K562 (cell line): ENCODE measurements at regions not wholly inside any gene's neighbourhood (a gene's known extent, or its start where the extent isn't known, plus 50 kb on each side); places are given as distances from the start of the nearest gene placed in this dataset.

Experiments used
- ATAC-seq: fragments of 200-7000 bp; cut with Tn5 transposase; 3 replicates; pipeline ENCODE4 v1.9.1; 2020; ENCODE audit warnings: moderate library complexity
- BruUV-seq: library from RNA; stranded (reverse); fragments of 400-500 nt; replicated peaks from 2 replicates; lab custom pipeline; 2021; lab: Mats Ljungman, UMichigan
- CTCF ChIA-PET: fragments of 300-600 bp; formaldehyde crosslinking; extraction: SDS; loops from one replicate; lab custom pipeline; 2021; ENCODE audit warnings: low intra/inter-chr PET ratio; lab: Yijun Ruan, JAX
- POLR2A ChIA-PET: fragments of 300-600, 350-650 bp; sonication (Branson Sonifier 250); formaldehyde crosslinking; extraction: SDS; loops from one replicate; lab custom pipeline; 2021; ENCODE audit warnings: antibody characterized with exemption, inconsistent platforms; lab: Yijun Ruan, JAX
- DNase-seq, 4 experiments: peaks; one replicate each; pipeline versions ENCODE4 v3.0.0 to v3.0.0-alpha.2; 2011 to 2018; ENCODE audit warnings: low spot score in 3 of 4, mixed read lengths in 3 of 4; ENCODE audit errors: extremely low read depth in 1 of 4
- FAIRE-seq: peaks from 2 replicates; lab custom pipeline; 2011; peaks lifted over from hg19 to GRCh38; lab: Jason Lieb, UNC
- H2AFZ ChIP-seq: 2 replicates; pipeline ENCODE4 v1.6.0; 2011; ENCODE audit warnings: low read depth, low read length, control low read depth, inconsistent platforms
- H3K27ac ChIP-seq: fragments of 200-600 bp; 3 replicates; pipeline ENCODE4 v1.8.0; 2011; ENCODE audit warnings: low read depth, mild to moderate bottlenecking, control low read depth, inconsistent platforms, low read length, moderate library complexity, mixed read lengths; ENCODE audit errors: extremely low read depth
- H3K27me3 ChIP-seq, 2 experiments: fragments of 300-600 bp in 1 of 2; 2 replicates in 1 of 2; 3 replicates in 1 of 2; pipeline versions ENCODE4 v1.6.0 to v1.8.0; 2011; ENCODE audit warnings: inconsistent platforms in 2 of 2, low read length in 2 of 2, mild to moderate bottlenecking in 1 of 2, mixed read lengths in 1 of 2, moderate library complexity in 1 of 2; ENCODE audit not compliant: control insufficient read depth in 2 of 2, insufficient read depth in 2 of 2
- H3K36me3 ChIP-seq: fragments of 300-600 bp; 3 replicates; pipeline ENCODE4 v1.8.0; 2011; ENCODE audit warnings: mild to moderate bottlenecking, low read length, inconsistent platforms; ENCODE audit not compliant: control insufficient read depth, insufficient read depth
- H3K4me1 ChIP-seq, 2 experiments: fragments of 200-600 bp in 1 of 2; replicated peaks in 1 of 2; 2 replicates in 1 of 2; 3 replicates in 1 of 2; pipeline versions ENCODE4 v1.5.1 to v1.8.0; 2011; ENCODE audit warnings: inconsistent platforms in 2 of 2, low read length in 2 of 2, mild to moderate bottlenecking in 1 of 2, mixed read lengths in 1 of 2, moderate library complexity in 1 of 2; ENCODE audit not compliant: control insufficient read depth in 2 of 2, insufficient read depth in 2 of 2
- H3K4me2 ChIP-seq: 2 replicates; pipeline ENCODE4 v1.6.1; 2011; ENCODE audit warnings: low read length, control low read depth, inconsistent platforms, mixed read lengths; ENCODE audit not compliant: insufficient read depth
- H3K4me3 ChIP-seq: fragments of 200-600 bp; sonication (generic), shearing (Covaris generic); 2 replicates; pipeline ENCODE4 v1.5.1; 2016; ENCODE audit warnings: control low read depth, inconsistent platforms
- H3K79me2 ChIP-seq: fragments of 200-600 bp; 3 replicates; pipeline ENCODE4 v1.8.0; 2011; ENCODE audit warnings: low read length, inconsistent platforms; ENCODE audit not compliant: control insufficient read depth, insufficient read depth
- H3K9ac ChIP-seq, 2 experiments: 2 replicates each; pipeline versions ENCODE4 v1.6.0 to v1.6.1; 2011; ENCODE audit warnings: low read depth in 2 of 2, low read length in 2 of 2, control low read depth in 1 of 2, inconsistent platforms in 1 of 2, mild to moderate bottlenecking in 1 of 2, mixed read lengths in 1 of 2; ENCODE audit not compliant: insufficient read depth in 1 of 2
- H3K9me1 ChIP-seq: one replicate; pipeline ENCODE4 v1.6.0; 2011; ENCODE audit warnings: inconsistent platforms, mild to moderate bottlenecking, low read length, moderate library complexity; ENCODE audit not compliant: control insufficient read depth, insufficient read depth
- H3K9me3 ChIP-seq: replicated peaks from 2 replicates; pipeline ENCODE4 v1.5.1; 2011; ENCODE audit warnings: low read depth, low read length, inconsistent platforms; ENCODE audit not compliant: control insufficient read depth, insufficient read depth
- H4K20me1 ChIP-seq: replicated peaks from 2 replicates; pipeline ENCODE4 v1.6.1; 2011; ENCODE audit warnings: low read length, inconsistent platforms, mixed read lengths; ENCODE audit not compliant: control insufficient read depth, insufficient read depth
- DEAF1 ChIP-seq: fragments of 450-650 bp; formaldehyde crosslinking; IDR thresholded peaks from 2 replicates; pipeline ENCODE4 v1.4.0; 2020; ENCODE audit warnings: mild to moderate bottlenecking, moderate library complexity
- FOSL1 ChIP-seq: fragments of 200-800 bp; sonication (Bioruptor generic); conservative IDR thresholded peaks from 2 replicates; pipeline ENCODE4 v1.6.1; 2016; ENCODE audit warnings: missing genetic modification characterization, missing compliant biosample characterization
- KDM1A ChIP-seq, 2 experiments: fragments of 450-650 bp; IDR thresholded peaks; 2 replicates each; pipeline ENCODE4 v1.6.1; 2016; ENCODE audit warnings: mild to moderate bottlenecking in 2 of 2
- NFE2 ChIP-seq: IDR thresholded peaks from 2 replicates; pipeline ENCODE4 v1.6.1; 2014; ENCODE audit warnings: antibody characterized with exemption, low read depth
- YY1 ChIP-seq, 3 experiments: IDR thresholded peaks; 2 replicates each; pipeline ENCODE4 v1.6.1; 2011; ENCODE audit warnings: low read length in 2 of 3, mild to moderate bottlenecking in 2 of 3, moderate library complexity in 2 of 3, borderline replicate concordance in 1 of 3, control low read depth in 1 of 3, low read depth in 1 of 3; ENCODE audit not compliant: insufficient read depth in 3 of 3, insufficient replicate concordance in 2 of 3, control insufficient read depth in 1 of 3, insufficient read length in 1 of 3; ENCODE audit errors: extremely low read depth in 1 of 3
- ZMIZ1 ChIP-seq, 2 experiments: fragments of 150-350 bp in 1 of 2; IDR thresholded peaks; 2 replicates each; pipeline ENCODE4 v1.6.1; 2012 to 2016; ENCODE audit warnings: low read depth in 2 of 2, low read length in 2 of 2, mild to moderate bottlenecking in 1 of 2, moderate library complexity in 1 of 2
- ZNF592 ChIP-seq: fragments of 450-650 bp; IDR thresholded peaks from 2 replicates; pipeline ENCODE4 v1.6.1; 2017; ENCODE audit warnings: antibody characterized with exemption, mild to moderate bottlenecking
- WGBS: fragments of 100-300 bp; shearing (Covaris generic); methylation state at CpG from one replicate; pipeline ENCODE4 v1.1.6; 2016; ENCODE audit warnings: low coverage, mixed read lengths; ENCODE audit not compliant: insufficient coverage; ENCODE audit errors: missing lambda C conversion rate; 5-methylcytosine and 5-hydroxymethylcytosine counted together
- in situ Hi-C: fragments of 300-500 bp; cut with MboI; formaldehyde crosslinking; loops from 4 replicates; pipeline ENCODE4 v1.15.0; 2018; ENCODE audit warnings: inconsistent platforms, mixed read lengths
- intact Hi-C: fragments of 100-400 bp; cut with micrococcal nuclease; formaldehyde crosslinking; loops from 2 replicates; pipeline ENCODE4 v1.14.2; 2022
- TF ChIP-seq, protein P1 (sequence below): fragments of 450-650 bp; IDR thresholded peaks from 2 replicates; pipeline ENCODE4 v1.7.1; 2018; ENCODE audit warnings: mild to moderate bottlenecking, low read depth; ENCODE audit not compliant: partially characterized antibody

DNA sequence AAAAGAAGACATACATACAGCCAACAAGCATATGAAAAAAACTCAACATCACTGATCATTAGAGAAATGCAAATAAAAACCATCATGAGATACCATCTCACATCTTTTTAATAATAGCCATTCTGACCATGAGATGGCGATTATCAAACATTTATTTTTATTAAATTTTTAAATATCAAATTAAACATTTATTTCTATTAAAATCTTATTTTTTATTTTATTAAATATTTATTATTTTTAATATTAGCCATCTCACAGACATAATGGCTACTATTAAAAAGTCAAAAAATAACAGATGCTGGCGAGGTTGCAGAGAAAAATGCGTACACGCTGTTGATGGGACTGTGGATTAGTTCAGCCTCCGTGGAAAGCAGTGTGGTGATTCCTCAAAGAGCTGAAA, 264.8 kb upstream of the TENM4 start:
- intact Hi-C loops = no loop called here
- Histone ChIP-seq H2AFZ (no peak overlapping the region), H3K4me3 (no peak overlapping the region), H4K20me1 (no peaks in the 10 kb centered on the region), H3K9me1 (no peaks in the 10 kb centered on the region), H3K4me1 (no peaks in the 10 kb centered on the region), H3K27ac (no peak overlapping the region), H3K27me3 (no peaks in the 10 kb centered on the region), H3K4me2 (no peak overlapping the region), H3K36me3 (no peaks in the 10 kb centered on the region), H3K79me2 (no peaks in the 10 kb centered on the region), H3K9ac (no peak overlapping the region), H3K9me3 (peaks cover 1% of the 10 kb centered on the region; the same call in 1 of the 2 replicates)
- no peak for DNase-seq
- whole genome bisulfite sequencing = 5% methylated on average over 5 of the region's 5 CpGs
- POLR2A ChIA-PET = no interaction called here
- in situ Hi-C loops = no loop called here
- ATAC-seq = no peak
- FAIRE-seq = no peak
- CTCF ChIA-PET = interaction anchor here (0.6 kb wide), 1 partner anchor 214 kb away, joined by 3 read pairs; no protein-coding TSS in a partner anchor
- no TSS peak for BruUV-seq
- TF ChIP-seq DEAF1 (CRISPR knock-in tag) (no peak), KDM1A (IDR thresholded peaks at IDR 0.05) (no peak), NFE2 (no peak), ZMIZ1 (IDR thresholded peaks at IDR 0.05; ENCODE audit: low read depth in 2 of 2, low read length in 2 of 2) (no peak), ZNF592 (no peak), FOSL1 (no peak), YY1 (IDR thresholded peaks at IDR 0.05; ENCODE audit: borderline replicate concordance in 1 of 3, control insufficient read depth in 1 of 3, extremely low read depth in 1 of 3, insufficient read depth in 3 of 3, insufficient read length in 1 of 3, insufficient replicate concordance in 2 of 3, low read depth in 1 of 3, low read length in 2 of 3) (no peak)
- TF ChIP-seq, protein P1, sequence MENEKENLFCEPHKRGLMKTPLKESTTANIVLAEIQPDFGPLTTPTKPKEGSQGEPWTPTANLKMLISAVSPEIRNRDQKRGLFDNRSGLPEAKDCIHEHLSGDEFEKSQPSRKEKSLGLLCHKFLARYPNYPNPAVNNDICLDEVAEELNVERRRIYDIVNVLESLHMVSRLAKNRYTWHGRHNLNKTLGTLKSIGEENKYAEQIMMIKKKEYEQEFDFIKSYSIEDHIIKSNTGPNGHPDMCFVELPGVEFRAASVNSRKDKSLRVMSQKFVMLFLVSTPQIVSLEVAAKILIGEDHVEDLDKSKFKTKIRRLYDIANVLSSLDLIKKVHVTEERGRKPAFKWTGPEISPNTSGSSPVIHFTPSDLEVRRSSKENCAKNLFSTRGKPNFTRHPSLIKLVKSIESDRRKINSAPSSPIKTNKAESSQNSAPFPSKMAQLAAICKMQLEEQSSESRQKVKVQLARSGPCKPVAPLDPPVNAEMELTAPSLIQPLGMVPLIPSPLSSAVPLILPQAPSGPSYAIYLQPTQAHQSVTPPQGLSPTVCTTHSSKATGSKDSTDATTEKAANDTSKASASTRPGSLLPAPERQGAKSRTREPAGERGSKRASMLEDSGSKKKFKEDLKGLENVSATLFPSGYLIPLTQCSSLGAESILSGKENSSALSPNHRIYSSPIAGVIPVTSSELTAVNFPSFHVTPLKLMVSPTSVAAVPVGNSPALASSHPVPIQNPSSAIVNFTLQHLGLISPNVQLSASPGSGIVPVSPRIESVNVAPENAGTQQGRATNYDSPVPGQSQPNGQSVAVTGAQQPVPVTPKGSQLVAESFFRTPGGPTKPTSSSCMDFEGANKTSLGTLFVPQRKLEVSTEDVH = no peak
